Neural progenitor cell (in vitro differentiated cells): ENCODE measurements at regions not wholly inside any gene's neighbourhood (a gene's known extent, or its start where the extent isn't known, plus 50 kb on each side); places are given as distances from the start of the nearest gene placed in this dataset.

ENCODE experiments used
- DNase-seq: peaks from one replicate; pipeline ENCODE4 v3.0.0-alpha.2; 2016; ENCODE audit warnings: low spot score
- H2AFZ ChIP-seq: fragments of 200-600 bp; sonication (generic); replicated peaks from 2 replicates; pipeline ENCODE4 v1.6.1; 2016; ENCODE audit warnings: antibody characterized with exemption
- H3F3A ChIP-seq: fragments of 200-600 bp; sonication (generic); 2 replicates; pipeline ENCODE4 v1.6.1; 2016; ENCODE audit warnings: antibody characterized with exemption, low read depth
- H3K27ac ChIP-seq: fragments of 200-600 bp; sonication (generic); 2 replicates; pipeline ENCODE4 v1.5.1; 2016; ENCODE audit warnings: mild to moderate bottlenecking
- H3K27me3 ChIP-seq: fragments of 200-600 bp; sonication (generic); 2 replicates; pipeline ENCODE4 v1.6.1; 2016; ENCODE audit warnings: mild to moderate bottlenecking, moderate library complexity
- H3K36me3 ChIP-seq: fragments of 200-600 bp; sonication (generic); 2 replicates; pipeline ENCODE4 v1.5.1; 2016
- H3K4me1 ChIP-seq: fragments of 200-600 bp; sonication (generic); 2 replicates; pipeline ENCODE4 v1.6.1; 2016; ENCODE audit warnings: mixed run types
- H3K4me2 ChIP-seq: fragments of 200-600 bp; sonication (generic); 2 replicates; pipeline ENCODE4 v1.6.1; 2016
- H3K4me3 ChIP-seq: fragments of 200-600 bp; sonication (generic); 2 replicates; pipeline ENCODE4 v1.5.1; 2016
- H3K79me2 ChIP-seq: fragments of 200-600 bp; sonication (generic); 2 replicates; pipeline ENCODE4 v1.6.1; 2016; ENCODE audit warnings: low read depth
- H3K9ac ChIP-seq: fragments of 200-600 bp; sonication (generic); 2 replicates; pipeline ENCODE4 v1.6.1; 2016
- H3K9me3 ChIP-seq: fragments of 200-600 bp; sonication (generic); 2 replicates; pipeline ENCODE4 v1.5.1; 2016; ENCODE audit warnings: low read depth
- H4K20me1 ChIP-seq: fragments of 200-600 bp; sonication (generic); 2 replicates; pipeline ENCODE4 v1.6.1; 2016; ENCODE audit warnings: low read depth
- H3K27ac Mint-ChIP-seq: 3 replicates; pipeline ENCODE4 v1.8.0; 2021; ENCODE audit warnings: mixed read lengths
- H3K27me3 Mint-ChIP-seq: 2 replicates; pipeline ENCODE4 v1.8.0; 2022; ENCODE audit warnings: low read depth, mild to moderate bottlenecking, inconsistent platforms, moderate library complexity, mixed read lengths; ENCODE audit not compliant: insufficient read depth
- H3K36me3 Mint-ChIP-seq: 3 replicates; pipeline ENCODE4 v1.8.0; 2021; ENCODE audit warnings: mixed read lengths
- H3K4me1 Mint-ChIP-seq: 3 replicates; pipeline ENCODE4 v1.8.0; 2021; ENCODE audit warnings: mixed read lengths
- H3K4me3 Mint-ChIP-seq: 3 replicates; pipeline ENCODE4 v1.8.0; 2021; ENCODE audit warnings: mild to moderate bottlenecking, moderate library complexity, mixed read lengths
- H3K9me3 Mint-ChIP-seq: 3 replicates; pipeline ENCODE4 v1.8.0; 2020; ENCODE audit warnings: mixed read lengths
- EZH2 ChIP-seq: fragments of 200-600 bp; sonication (generic); IDR thresholded peaks from 2 replicates; pipeline ENCODE4 v1.6.1; 2017; ENCODE audit warnings: antibody characterized with exemption, mild to moderate bottlenecking, moderate library complexity
- EZH2phosphoT487 ChIP-seq: fragments of 200-600 bp; sonication (generic); IDR thresholded peaks from 2 replicates; pipeline ENCODE4 v1.6.1; 2017; ENCODE audit warnings: antibody characterized with exemption
- TF ChIP-seq, protein P1 (sequence below): fragments of 200-600 bp; sonication (generic); IDR thresholded peaks from 2 replicates; pipeline ENCODE4 v1.5.1; 2017; ENCODE audit warnings: antibody characterized with exemption, mild to moderate bottlenecking

DNA sequence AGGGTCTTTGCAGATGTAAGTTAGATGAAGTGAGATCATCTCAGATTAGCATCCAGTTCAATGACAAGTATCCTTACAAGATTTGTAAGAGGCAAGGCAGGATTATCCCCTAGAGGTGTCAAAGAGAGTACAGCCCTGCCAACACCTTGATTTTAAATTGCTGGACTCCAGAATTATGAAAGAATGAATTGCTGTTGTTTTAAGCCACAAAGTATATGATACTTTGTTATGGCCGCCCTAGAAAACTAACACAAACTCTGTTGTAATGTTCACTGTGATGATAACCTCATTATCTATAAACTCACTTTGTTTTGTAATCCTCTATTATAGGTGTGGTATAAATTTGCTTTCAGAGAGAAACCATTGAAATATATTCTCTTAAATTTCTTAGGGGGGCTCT, 249.0 kb upstream of the SPOPL start:
- Histone ChIP-seq H3K4me1 (no peaks in the 10 kb centered on the region), H3K9me3 (no peaks in the 10 kb centered on the region), H2AFZ (no peak overlapping the region), H3K4me2 (no peak overlapping the region), H4K20me1 (no peaks in the 10 kb centered on the region), H3K36me3 (no peaks in the 10 kb centered on the region), H3K27me3 (no peaks in the 10 kb centered on the region), H3K27ac (no peak overlapping the region), H3K79me2 (no peaks in the 10 kb centered on the region), H3K9ac (no peak overlapping the region), H3F3A (no peaks in the 10 kb centered on the region), H3K4me3 (no peak overlapping the region)
- Mint-ChIP-seq H3K36me3 (no peaks in the 10 kb centered on the region), H3K4me1 (no peaks in the 10 kb centered on the region), H3K27me3 (peaks cover 3% of the 10 kb centered on the region), H3K27ac (no peak overlapping the region), H3K9me3 (no peaks in the 10 kb centered on the region), H3K4me3 (no peak overlapping the region)
- DNase-seq, result no peak
- TF ChIP-seq EZH2, result no peak
- no peak for TF ChIP-seq EZH2phosphoT487
- TF ChIP-seq, protein P1, sequence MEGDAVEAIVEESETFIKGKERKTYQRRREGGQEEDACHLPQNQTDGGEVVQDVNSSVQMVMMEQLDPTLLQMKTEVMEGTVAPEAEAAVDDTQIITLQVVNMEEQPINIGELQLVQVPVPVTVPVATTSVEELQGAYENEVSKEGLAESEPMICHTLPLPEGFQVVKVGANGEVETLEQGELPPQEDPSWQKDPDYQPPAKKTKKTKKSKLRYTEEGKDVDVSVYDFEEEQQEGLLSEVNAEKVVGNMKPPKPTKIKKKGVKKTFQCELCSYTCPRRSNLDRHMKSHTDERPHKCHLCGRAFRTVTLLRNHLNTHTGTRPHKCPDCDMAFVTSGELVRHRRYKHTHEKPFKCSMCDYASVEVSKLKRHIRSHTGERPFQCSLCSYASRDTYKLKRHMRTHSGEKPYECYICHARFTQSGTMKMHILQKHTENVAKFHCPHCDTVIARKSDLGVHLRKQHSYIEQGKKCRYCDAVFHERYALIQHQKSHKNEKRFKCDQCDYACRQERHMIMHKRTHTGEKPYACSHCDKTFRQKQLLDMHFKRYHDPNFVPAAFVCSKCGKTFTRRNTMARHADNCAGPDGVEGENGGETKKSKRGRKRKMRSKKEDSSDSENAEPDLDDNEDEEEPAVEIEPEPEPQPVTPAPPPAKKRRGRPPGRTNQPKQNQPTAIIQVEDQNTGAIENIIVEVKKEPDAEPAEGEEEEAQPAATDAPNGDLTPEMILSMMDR, result no peak

DNA sequence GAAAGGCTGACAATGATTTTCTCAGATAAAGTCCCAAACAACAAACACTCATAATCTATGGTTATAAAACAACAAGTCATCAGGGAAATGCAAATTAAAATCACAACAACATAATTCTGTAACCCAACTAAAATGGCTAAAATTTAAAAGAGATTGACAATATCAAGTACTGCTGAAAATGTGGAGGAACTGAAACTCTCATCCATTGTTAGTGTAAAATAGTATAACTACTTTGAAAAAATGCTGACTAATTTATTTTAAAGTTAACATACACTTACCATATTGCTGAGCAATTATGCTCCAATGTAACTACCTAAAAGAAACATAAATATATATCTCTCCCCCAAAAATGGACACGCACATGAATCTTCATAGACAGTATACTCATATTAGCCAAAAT, 245.9 kb upstream of the SPOPL start:
- Mint-ChIP-seq H3K4me1 (no peaks in the 10 kb centered on the region), H3K4me3 (no peak overlapping the region)
- H4K20me1 ChIP-seq, result no peaks in the 10 kb centered on the region

GRCh38 chr2:138267161-138267901, 234.2 kb upstream of the SPOPL start:
- Mint-ChIP-seq H3K9me3 (peaks cover 7% of the 10 kb centered on the region), H3K27me3 (no peaks in the 10 kb centered on the region), H3K36me3 (no peaks in the 10 kb centered on the region), H3K4me3 (no peak overlapping the region), H3K4me1 (no peaks in the 10 kb centered on the region), H3K27ac (no peak overlapping the region)
- H3K4me2 ChIP-seq, result no peak overlapping the region
- no peaks in the 10 kb centered on the region for H3K36me3 ChIP-seq
- no peak overlapping the region for H3K27ac ChIP-seq
- no peaks in the 10 kb centered on the region for H4K20me1 ChIP-seq
- H3K27me3 ChIP-seq, result no peaks in the 10 kb centered on the region
- peaks cover 3% of the 10 kb centered on the region for H3F3A ChIP-seq
- no peak overlapping the region for H3K9ac ChIP-seq
- no peak overlapping the region for H2AFZ ChIP-seq
- H3K4me3 ChIP-seq, result no peak overlapping the region
- no peaks in the 10 kb centered on the region for H3K9me3 ChIP-seq
- H3K4me1 ChIP-seq, result no peaks in the 10 kb centered on the region
- TF ChIP-seq, protein P1, result no peak
- no peak for TF ChIP-seq EZH2
- TF ChIP-seq EZH2phosphoT487, result no peak
- H3K79me2 ChIP-seq, result no peaks in the 10 kb centered on the region
- DNase-seq, result no peak

More for the DNA sequence above, 245.9 kb upstream of the SPOPL start:
- Histone ChIP-seq H3K9me3 (no peaks in the 10 kb centered on the region), H3K36me3 (no peaks in the 10 kb centered on the region), H3K4me3 (no peak overlapping the region), H3K9ac (no peak overlapping the region), H3K4me2 (no peak overlapping the region), H3K27me3 (no peaks in the 10 kb centered on the region), H3K27ac (no peak overlapping the region), H3F3A (no peaks in the 10 kb centered on the region), H3K79me2 (no peaks in the 10 kb centered on the region), H3K4me1 (no peaks in the 10 kb centered on the region), H2AFZ (no peak overlapping the region)
- Mint-ChIP-seq H3K27me3 (peaks cover 3% of the 10 kb centered on the region), H3K9me3 (no peaks in the 10 kb centered on the region), H3K27ac (no peak overlapping the region), H3K36me3 (no peaks in the 10 kb centered on the region)
- no peak for DNase-seq
- TF ChIP-seq EZH2 (no peak), EZH2phosphoT487 (no peak)
- TF ChIP-seq, protein P1, result no peak
